Testis (tissue), 2 donors: ENCODE measurements at regions not wholly inside any gene's neighbourhood (a gene's known extent, or its start where the extent isn't known, plus 50 kb on each side); places are given as distances from the start of the nearest gene placed in this dataset.

Experiments
- POLR2A ChIP-seq: fragments of 450-650 bp; IDR thresholded peaks from one replicate; pipeline ENCODE4 v1.6.1; 2017; ENCODE audit warnings: antibody characterized with exemption, mild to moderate bottlenecking, moderate library complexity
- TF ChIP-seq, protein P1 (sequence below), 3 experiments: fragments of 450-650 bp in 2 of 3; fragments of 200-600 bp in 1 of 3; sonication (generic) in 1 of 3; IDR thresholded peaks; one replicate each; pipeline ENCODE4 v1.5.1; 2016 to 2019; ENCODE audit warnings: antibody characterized with exemption in 3 of 3, mild to moderate bottlenecking in 2 of 3, moderate library complexity in 1 of 3

DNA sequence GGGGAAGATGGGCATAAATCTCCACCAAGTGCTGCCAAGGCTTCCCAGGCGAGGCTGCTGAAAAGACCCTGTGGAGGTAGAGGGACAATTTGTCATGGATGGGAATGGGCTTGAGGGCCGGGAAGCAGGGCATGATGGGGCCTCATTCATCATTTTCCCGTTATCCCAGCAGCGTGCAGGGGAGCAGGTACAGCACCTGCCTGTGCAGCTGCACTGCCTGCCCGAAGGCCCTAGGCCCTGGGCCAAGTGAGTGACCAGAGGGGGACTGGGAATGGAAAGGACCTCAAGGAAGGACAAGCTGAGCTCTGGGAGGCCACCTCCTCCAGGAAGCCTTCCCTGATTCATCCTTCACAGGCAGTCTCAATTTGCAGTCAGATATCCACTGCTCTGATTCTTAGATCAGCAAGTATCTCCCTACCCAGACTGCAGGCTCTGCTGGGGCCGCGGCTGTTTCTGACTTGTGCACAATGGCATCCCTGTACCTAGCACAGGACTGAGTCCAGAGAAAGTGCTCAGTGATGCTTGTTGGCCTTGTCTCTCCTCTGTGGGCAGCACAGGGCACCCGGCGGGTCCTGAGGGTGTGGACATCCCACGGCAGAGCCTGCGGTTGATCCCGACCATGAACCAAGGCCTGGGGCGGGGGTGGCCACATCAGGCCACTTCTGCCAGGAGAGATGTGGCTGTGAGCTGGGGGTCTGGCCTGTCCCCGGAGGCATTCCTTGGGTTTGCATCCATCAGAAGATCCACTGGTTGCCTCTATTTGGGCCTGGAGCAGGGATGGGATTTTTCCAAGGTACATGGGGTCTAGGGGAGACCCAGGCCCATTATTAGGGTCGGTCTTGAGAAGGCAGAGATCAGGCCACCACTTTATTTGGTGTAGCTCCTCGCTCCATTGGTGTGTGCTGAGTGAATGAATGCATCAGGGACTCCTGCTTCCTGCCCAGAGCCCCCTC is 167.3 kb upstream of the RTL1 start:
- TF ChIP-seq, protein P1, sequence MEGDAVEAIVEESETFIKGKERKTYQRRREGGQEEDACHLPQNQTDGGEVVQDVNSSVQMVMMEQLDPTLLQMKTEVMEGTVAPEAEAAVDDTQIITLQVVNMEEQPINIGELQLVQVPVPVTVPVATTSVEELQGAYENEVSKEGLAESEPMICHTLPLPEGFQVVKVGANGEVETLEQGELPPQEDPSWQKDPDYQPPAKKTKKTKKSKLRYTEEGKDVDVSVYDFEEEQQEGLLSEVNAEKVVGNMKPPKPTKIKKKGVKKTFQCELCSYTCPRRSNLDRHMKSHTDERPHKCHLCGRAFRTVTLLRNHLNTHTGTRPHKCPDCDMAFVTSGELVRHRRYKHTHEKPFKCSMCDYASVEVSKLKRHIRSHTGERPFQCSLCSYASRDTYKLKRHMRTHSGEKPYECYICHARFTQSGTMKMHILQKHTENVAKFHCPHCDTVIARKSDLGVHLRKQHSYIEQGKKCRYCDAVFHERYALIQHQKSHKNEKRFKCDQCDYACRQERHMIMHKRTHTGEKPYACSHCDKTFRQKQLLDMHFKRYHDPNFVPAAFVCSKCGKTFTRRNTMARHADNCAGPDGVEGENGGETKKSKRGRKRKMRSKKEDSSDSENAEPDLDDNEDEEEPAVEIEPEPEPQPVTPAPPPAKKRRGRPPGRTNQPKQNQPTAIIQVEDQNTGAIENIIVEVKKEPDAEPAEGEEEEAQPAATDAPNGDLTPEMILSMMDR (IDR thresholded peaks at IDR 0.05), result no peak
- TF ChIP-seq POLR2A, result no peak
